ENCODE measurements at regions not wholly inside any gene's neighbourhood (a gene's known extent, or its start where the extent isn't known, plus 50 kb on each side); places are given as distances from the start of the nearest gene placed in this dataset.

DNA sequence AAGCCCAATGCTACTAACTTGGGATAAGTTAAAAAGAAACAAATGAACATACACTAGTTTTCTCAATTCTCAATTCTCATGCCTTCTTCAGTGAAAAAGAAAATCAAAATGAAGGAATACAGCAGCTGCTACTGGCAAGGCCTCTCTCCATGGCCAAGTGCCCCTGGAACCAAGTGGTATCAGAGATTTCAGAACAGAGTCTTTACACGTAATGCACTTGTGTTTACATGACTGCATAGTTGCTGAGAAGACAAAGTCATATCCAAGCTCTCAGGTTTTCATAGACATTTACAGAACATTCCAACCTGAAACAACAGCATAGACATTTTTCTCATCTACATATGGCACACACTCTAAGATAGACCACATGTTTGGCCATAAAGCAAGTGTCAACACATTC, 789.9 kb downstream of the CBLN2 start:
- ChIA-PET POLR2A (no interaction called here), CTCF (no interaction called here)
- H3K36me3 Mint-ChIP-seq (ENCODE audit: low read depth), result no peaks in the 10 kb centered on the region
- H3K4me3 Mint-ChIP-seq, result no peak overlapping the region
- DNase-seq, result no peak
- peaks cover 18% of the 10 kb centered on the region for H3K9me3 Mint-ChIP-seq
- no peaks in the 10 kb centered on the region for H3K27me3 Mint-ChIP-seq
- no peaks in the 10 kb centered on the region for H3K4me1 Mint-ChIP-seq
- H3K27ac Mint-ChIP-seq, result no peak overlapping the region

DNA sequence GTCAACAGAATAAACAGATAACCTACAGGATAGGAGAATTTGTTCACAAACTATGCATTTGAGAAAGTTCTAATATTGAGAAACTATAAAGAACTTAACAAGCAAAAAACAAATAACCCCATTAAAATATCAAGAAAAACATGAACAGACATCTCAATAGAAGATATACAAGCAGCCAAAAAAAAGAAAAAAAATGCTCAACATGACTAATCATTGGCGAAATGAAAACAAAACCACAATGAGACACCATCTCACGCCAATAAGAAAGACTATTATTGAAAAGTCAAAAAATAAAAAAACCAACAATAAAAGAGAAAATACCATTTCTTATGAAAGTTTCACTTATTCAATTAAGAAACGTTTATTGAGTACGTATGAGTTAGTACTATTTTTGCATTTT, 800.5 kb downstream of the CBLN2 start:
- H3K4me3 Mint-ChIP-seq, result no peak overlapping the region
- POLR2A ChIA-PET, result no interaction called here
- H3K36me3 Mint-ChIP-seq (ENCODE audit: low read depth), result no peaks in the 10 kb centered on the region
- H3K4me1 Mint-ChIP-seq, result no peaks in the 10 kb centered on the region
- peaks cover 11% of the 10 kb centered on the region for H3K9me3 Mint-ChIP-seq
- CTCF ChIA-PET, result no interaction called here
- no peaks in the 10 kb centered on the region for H3K27me3 Mint-ChIP-seq
- H3K27ac Mint-ChIP-seq, result no peak overlapping the region
- no peak for DNase-seq

DNA sequence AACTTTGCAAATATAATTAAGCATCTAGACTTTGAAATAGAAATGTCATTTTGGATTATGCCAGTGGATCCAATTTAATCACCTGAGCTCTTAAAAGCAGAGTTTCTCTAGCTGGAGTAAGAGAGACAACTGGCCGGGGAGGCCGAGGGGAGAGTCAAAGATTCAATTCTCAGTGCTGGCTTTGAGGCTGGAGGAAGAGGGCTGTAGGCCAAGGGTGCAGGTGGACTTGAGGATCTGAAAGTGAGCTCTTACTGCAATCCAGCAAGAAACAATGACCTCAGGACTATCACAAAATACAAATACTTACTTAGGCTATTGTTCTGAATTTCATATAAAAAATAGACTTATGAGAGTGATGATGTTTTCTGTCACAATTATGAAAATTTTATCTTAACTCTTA, 814.5 kb downstream of the CBLN2 start:
- H3K4me3 Mint-ChIP-seq, result no peak overlapping the region
- DNase-seq, result no peak
- CTCF ChIA-PET, result no interaction called here
- H3K9me3 Mint-ChIP-seq, result peaks cover 13% of the 10 kb centered on the region
- no peak overlapping the region for H3K27ac Mint-ChIP-seq
- H3K27me3 Mint-ChIP-seq, result no peaks in the 10 kb centered on the region
- no peaks in the 10 kb centered on the region for H3K4me1 Mint-ChIP-seq
- POLR2A ChIA-PET, result no interaction called here
- no peaks in the 10 kb centered on the region for H3K36me3 Mint-ChIP-seq (ENCODE audit: low read depth)

- Mint-ChIP-seq H3K9me3 (peaks cover 13% of the 10 kb centered on the region), H3K27me3 (no peaks in the 10 kb centered on the region), H3K4me3 (no peak overlapping the region), H3K4me1 (no peaks in the 10 kb centered on the region), H3K36me3 (ENCODE audit: low read depth) (no peaks in the 10 kb centered on the region), H3K27ac (no peak overlapping the region)
- no peak for DNase-seq
- CTCF ChIA-PET, result no interaction called here
- POLR2A ChIA-PET, result no interaction called here
Measured at GRCh38 chr18:71727909-71728308, 816.2 kb downstream of the CBLN2 start.

DNA sequence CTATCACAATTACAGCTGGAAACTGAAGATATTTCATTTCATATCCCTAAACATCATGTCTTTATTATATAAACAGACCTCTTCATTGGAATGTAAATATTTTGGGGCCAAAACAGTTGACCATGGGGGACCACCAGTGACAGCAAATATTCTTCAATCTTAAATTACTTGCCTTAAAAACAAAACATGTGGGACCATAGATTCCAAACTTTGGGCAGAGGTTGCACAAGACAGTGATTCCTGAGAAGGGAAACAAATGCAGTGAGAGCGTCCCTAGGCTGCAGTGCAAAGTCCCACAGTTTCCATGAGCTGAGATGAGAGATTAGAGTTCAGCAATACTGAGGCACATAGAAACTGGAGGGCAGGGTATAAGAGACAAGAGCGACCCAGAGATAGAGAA, 818.9 kb downstream of the CBLN2 start:
- Mint-ChIP-seq H3K4me3 (no peak overlapping the region), H3K9me3 (peaks cover 19% of the 10 kb centered on the region), H3K27ac (no peak overlapping the region), H3K4me1 (no peaks in the 10 kb centered on the region), H3K27me3 (no peaks in the 10 kb centered on the region), H3K36me3 (ENCODE audit: low read depth) (no peaks in the 10 kb centered on the region)
- ChIA-PET POLR2A (no interaction called here), CTCF (no interaction called here)
- no peak for DNase-seq

- H3K4me3 Mint-ChIP-seq, result no peak overlapping the region
- H3K36me3 Mint-ChIP-seq (ENCODE audit: low read depth), result no peaks in the 10 kb centered on the region
- POLR2A ChIA-PET, result no interaction called here
- no peaks in the 10 kb centered on the region for H3K4me1 Mint-ChIP-seq
- peaks cover 9% of the 10 kb centered on the region for H3K9me3 Mint-ChIP-seq
- DNase-seq, result no peak
- no peaks in the 10 kb centered on the region for H3K27me3 Mint-ChIP-seq
- no peak overlapping the region for H3K27ac Mint-ChIP-seq
- CTCF ChIA-PET, result no interaction called here
Measured at GRCh38 chr18:71707985-71708500, 836.1 kb downstream of the CBLN2 start.

DNA sequence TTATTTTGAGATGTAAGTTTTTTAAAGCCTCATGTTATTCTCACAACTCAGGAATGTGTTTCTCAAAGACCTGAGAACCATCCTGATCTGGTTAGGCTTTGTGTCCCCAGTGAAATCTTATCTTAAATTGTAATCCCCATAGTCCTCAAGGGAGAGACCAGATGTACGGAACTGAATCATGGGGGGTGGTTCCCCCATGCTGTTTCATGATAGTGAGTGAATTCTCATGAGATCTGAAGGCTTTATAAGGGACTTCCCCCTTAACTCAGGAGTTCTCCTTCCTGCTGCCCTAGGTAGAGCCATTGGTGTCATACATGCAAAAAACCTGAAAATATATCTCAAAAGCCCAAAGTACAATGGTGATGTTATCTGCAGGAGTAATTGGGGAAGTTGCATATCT, 836.7 kb downstream of the CBLN2 start:
- H3K27me3 Mint-ChIP-seq, result no peaks in the 10 kb centered on the region
- POLR2A ChIA-PET, result no interaction called here
- DNase-seq, result no peak
- CTCF ChIA-PET, result no interaction called here
- no peaks in the 10 kb centered on the region for H3K36me3 Mint-ChIP-seq (ENCODE audit: low read depth)
- H3K4me3 Mint-ChIP-seq, result no peak overlapping the region
- no peaks in the 10 kb centered on the region for H3K4me1 Mint-ChIP-seq
- no peak overlapping the region for H3K27ac Mint-ChIP-seq
- H3K9me3 Mint-ChIP-seq, result peaks cover 9% of the 10 kb centered on the region

- Mint-ChIP-seq H3K27me3 (no peaks in the 10 kb centered on the region), H3K4me1 (no peaks in the 10 kb centered on the region), H3K36me3 (ENCODE audit: low read depth) (no peaks in the 10 kb centered on the region), H3K4me3 (no peak overlapping the region), H3K27ac (no peak overlapping the region), H3K9me3 (peaks cover 7% of the 10 kb centered on the region)
- POLR2A ChIA-PET, result no interaction called here
- CTCF ChIA-PET, result no interaction called here
- no peak for DNase-seq
Measured at GRCh38 chr18:71689416-71690160, 854.6 kb downstream of the CBLN2 start.

GRCh38 chr18:71682591-71682990, 861.6 kb downstream of the CBLN2 start:
- ChIA-PET CTCF (no interaction called here), POLR2A (no interaction called here)
- H3K9me3 Mint-ChIP-seq, result peaks cover 16% of the 10 kb centered on the region
- DNase-seq, result no peak
- H3K36me3 Mint-ChIP-seq (ENCODE audit: low read depth), result no peaks in the 10 kb centered on the region
- H3K27me3 Mint-ChIP-seq, result no peaks in the 10 kb centered on the region
- no peak overlapping the region for H3K27ac Mint-ChIP-seq
- H3K4me1 Mint-ChIP-seq, result no peaks in the 10 kb centered on the region
- H3K4me3 Mint-ChIP-seq, result no peak overlapping the region

DNA sequence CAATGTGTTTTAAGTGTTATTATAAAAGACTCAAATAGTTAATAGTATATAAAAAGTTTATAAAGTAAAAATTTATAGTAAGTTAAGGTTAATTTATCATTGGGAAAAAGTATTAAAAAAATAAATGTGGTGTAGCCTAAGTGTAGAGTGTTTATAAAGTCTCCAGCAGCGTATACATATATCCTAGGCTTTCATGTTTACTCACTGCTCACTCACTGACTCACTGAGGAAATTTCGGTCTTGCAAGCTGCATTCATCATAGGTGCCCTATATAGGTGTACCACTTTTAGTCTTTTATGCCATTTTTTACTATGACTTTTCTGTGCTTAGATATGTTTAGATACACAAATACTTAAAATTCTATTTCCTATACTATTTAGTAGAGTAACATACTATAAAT, 866.0 kb downstream of the CBLN2 start:
- ChIA-PET POLR2A (no interaction called here), CTCF (no interaction called here)
- no peak for DNase-seq
- Mint-ChIP-seq H3K4me3 (no peak overlapping the region), H3K36me3 (ENCODE audit: low read depth) (no peaks in the 10 kb centered on the region), H3K9me3 (peaks cover 14% of the 10 kb centered on the region), H3K4me1 (no peaks in the 10 kb centered on the region), H3K27me3 (no peaks in the 10 kb centered on the region), H3K27ac (no peak overlapping the region)

GRCh38 chr18:71673954-71674353, 870.2 kb downstream of the CBLN2 start:
- Mint-ChIP-seq H3K27me3 (no peaks in the 10 kb centered on the region), H3K9me3 (peaks cover 6% of the 10 kb centered on the region), H3K4me1 (no peaks in the 10 kb centered on the region), H3K4me3 (no peak overlapping the region), H3K36me3 (ENCODE audit: low read depth) (no peaks in the 10 kb centered on the region), H3K27ac (no peak overlapping the region)
- ChIA-PET POLR2A (no interaction called here), CTCF (no interaction called here)
- no peak for DNase-seq

- H3K4me1 Mint-ChIP-seq, result no peaks in the 10 kb centered on the region
- POLR2A ChIA-PET, result no interaction called here
- H3K9me3 Mint-ChIP-seq, result peaks cover 6% of the 10 kb centered on the region
- H3K4me3 Mint-ChIP-seq, result no peak overlapping the region
- H3K36me3 Mint-ChIP-seq (ENCODE audit: low read depth), result no peaks in the 10 kb centered on the region
- no peak for DNase-seq
- H3K27me3 Mint-ChIP-seq, result no peaks in the 10 kb centered on the region
- CTCF ChIA-PET, result no interaction called here
- H3K27ac Mint-ChIP-seq, result no peak overlapping the region
Measured at GRCh38 chr18:71673498-71673897, 870.6 kb downstream of the CBLN2 start.

DNA sequence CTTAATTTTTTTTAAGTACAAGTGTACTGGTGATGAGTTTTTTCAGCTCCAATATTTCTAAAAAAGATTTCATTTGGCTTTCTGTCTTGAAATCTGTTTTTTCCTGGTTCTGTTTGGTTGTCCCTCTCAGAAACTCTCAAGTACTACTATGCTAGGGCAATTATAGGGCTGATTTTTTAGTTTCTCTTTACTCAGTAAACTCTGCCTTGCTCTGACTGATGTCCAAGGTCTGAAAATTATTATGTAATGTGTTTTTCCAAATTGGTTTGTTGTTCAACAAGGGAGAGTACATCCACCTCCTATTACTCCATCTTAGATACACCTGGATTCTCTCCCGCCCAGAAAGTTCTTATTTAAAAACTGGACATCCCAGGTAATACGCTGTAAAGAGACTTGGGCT, 877.7 kb downstream of the CBLN2 start:
- Mint-ChIP-seq H3K4me1 (no peaks in the 10 kb centered on the region), H3K4me3 (no peak overlapping the region), H3K27me3 (no peaks in the 10 kb centered on the region), H3K36me3 (ENCODE audit: low read depth) (no peaks in the 10 kb centered on the region), H3K9me3 (peaks cover 3% of the 10 kb centered on the region), H3K27ac (no peak overlapping the region)
- ChIA-PET CTCF (no interaction called here), POLR2A (no interaction called here)
- no peak for DNase-seq

DNA sequence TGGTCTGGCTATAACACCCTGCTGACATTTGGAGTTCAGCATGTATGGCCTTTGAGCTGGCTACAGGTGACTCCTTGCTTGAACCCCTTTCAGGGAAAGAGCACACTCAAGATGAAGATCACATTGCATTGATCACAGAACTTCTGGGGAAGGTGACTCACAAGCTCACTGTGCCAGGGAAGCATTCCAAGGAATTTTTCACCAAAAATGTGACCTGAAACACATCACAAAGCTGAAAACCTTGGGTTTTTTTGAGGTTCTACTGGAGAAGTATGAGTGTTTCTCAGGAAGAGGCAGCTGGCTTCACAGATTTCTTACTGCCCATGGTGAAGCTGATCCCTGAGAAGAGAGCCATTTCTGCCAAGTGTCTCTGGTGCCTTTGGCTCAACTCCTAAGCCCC, 879.0 kb downstream of the CBLN2 start:
- H3K27me3 Mint-ChIP-seq, result no peaks in the 10 kb centered on the region
- no peaks in the 10 kb centered on the region for H3K36me3 Mint-ChIP-seq (ENCODE audit: low read depth)
- peaks cover 3% of the 10 kb centered on the region for H3K9me3 Mint-ChIP-seq
- POLR2A ChIA-PET, result no interaction called here
- no peak for DNase-seq
- CTCF ChIA-PET, result no interaction called here
- no peaks in the 10 kb centered on the region for H3K4me1 Mint-ChIP-seq
- no peak overlapping the region for H3K27ac Mint-ChIP-seq
- H3K4me3 Mint-ChIP-seq, result no peak overlapping the region
